PC-9 (cell line): ENCODE measurements at regions not wholly inside any gene's neighbourhood (a gene's known extent, or its start where the extent isn't known, plus 50 kb on each side); places are given as distances from the start of the nearest gene placed in this dataset.

ENCODE experiments used
- BruUV-seq: library from RNA; stranded (reverse); fragments of 400-500 nt; replicated peaks from 2 replicates; lab custom pipeline; 2021; lab: Mats Ljungman, UMichigan
- CTCF ChIA-PET: fragments of 300-600 bp; sonication (Branson Sonifier 250); formaldehyde crosslinking; loops from one replicate; lab custom pipeline; 2022; ENCODE audit warnings: antibody characterized with exemption; lab: Charles Lee
- POLR2A ChIA-PET: fragments of 300-600 bp; sonication (Branson Sonifier 250); formaldehyde crosslinking; loops from one replicate; lab custom pipeline; 2022; ENCODE audit warnings: antibody characterized with exemption; ENCODE audit not compliant: unreplicated experiment; lab: Charles Lee
- DNase-seq, 2 experiments: peaks; one replicate each; pipeline versions ENCODE4 v3.0.0 to v3.0.0-alpha.2; 2015 to 2022; ENCODE audit warnings: mixed read lengths in 1 of 2
- H2AFZ ChIP-seq: fragments of 200-600 bp; sonication (generic); 2 replicates; pipeline ENCODE4 v1.8.1; 2017; ENCODE audit warnings: antibody characterized with exemption
- H3F3A ChIP-seq: fragments of 200-600 bp; sonication (generic); 2 replicates; pipeline ENCODE4 v1.8.1; 2017; ENCODE audit warnings: antibody characterized with exemption, mild to moderate bottlenecking, low read depth; ENCODE audit not compliant: insufficient read depth
- H3K27ac ChIP-seq: fragments of 200-600 bp; sonication (generic); 2 replicates; pipeline ENCODE4 v1.6.1; 2016; ENCODE audit warnings: mixed run types
- H3K27me3 ChIP-seq: fragments of 200-600 bp; sonication (generic); 2 replicates; pipeline ENCODE4 v1.6.1; 2016; ENCODE audit warnings: low read depth, mixed run types; ENCODE audit not compliant: insufficient read depth
- H3K36me3 ChIP-seq: fragments of 200-600 bp; sonication (generic); 2 replicates; pipeline ENCODE4 v1.6.1; 2016; ENCODE audit warnings: low read depth, mixed run types
- H3K4me1 ChIP-seq: fragments of 200-600 bp; sonication (generic); replicated peaks from 2 replicates; pipeline ENCODE4 v1.6.1; 2016; ENCODE audit warnings: mixed run types; ENCODE audit not compliant: insufficient read depth
- H3K4me2 ChIP-seq: fragments of 200-600 bp; sonication (generic); 2 replicates; pipeline ENCODE4 v1.6.1; 2017; ENCODE audit warnings: mixed run types
- H3K4me3 ChIP-seq: fragments of 200-600 bp; sonication (generic); 2 replicates; pipeline ENCODE4 v1.6.1; 2016; ENCODE audit warnings: mixed run types
- H3K79me2 ChIP-seq: fragments of 200-600 bp; sonication (generic); 2 replicates; pipeline ENCODE4 v1.6.1; 2017; ENCODE audit warnings: low read depth, mixed run types
- H3K9me2 ChIP-seq: fragments of 200-600 bp; sonication (generic); 2 replicates; pipeline ENCODE4 v1.8.1; 2017; ENCODE audit warnings: mild to moderate bottlenecking; ENCODE audit not compliant: insufficient read depth
- H3K9me3 ChIP-seq: fragments of 200-600 bp; sonication (generic); 2 replicates; pipeline ENCODE4 v1.8.1; 2016; ENCODE audit warnings: low read depth; ENCODE audit not compliant: insufficient read depth
- H4K20me1 ChIP-seq: fragments of 200-600 bp; sonication (generic); 2 replicates; pipeline ENCODE4 v1.8.1; 2017; ENCODE audit not compliant: insufficient read depth
- CTCF ChIP-seq: fragments of 200-600 bp; sonication (generic); conservative IDR thresholded peaks from 2 replicates; pipeline ENCODE4 v1.6.1; 2017; ENCODE audit warnings: mixed run types, antibody characterized with exemption, mild to moderate bottlenecking, moderate library complexity
- EZH2 ChIP-seq: fragments of 200-600 bp; sonication (generic); IDR thresholded peaks from 2 replicates; pipeline ENCODE4 v1.8.0; 2017; ENCODE audit warnings: antibody characterized with exemption, low read depth
- intact Hi-C: fragments of 100-400 bp; cut with micrococcal nuclease; formaldehyde crosslinking; loops from one replicate; pipeline ENCODE4 v1.10.0; 2022; ENCODE audit not compliant: unreplicated experiment

GRCh38 chr4:115973768-115974167 is 860.3 kb upstream of the NDST4 start:
- intact Hi-C loops, result no loop called here
- Histone ChIP-seq H3K79me2 (no peaks in the 10 kb centered on the region), H3K4me2 (no peak overlapping the region), H3F3A (no peaks in the 10 kb centered on the region), H3K27ac (no peak overlapping the region), H3K27me3 (no peaks in the 10 kb centered on the region), H2AFZ (no peak overlapping the region), H3K36me3 (no peaks in the 10 kb centered on the region), H3K9me2 (no peaks in the 10 kb centered on the region), H3K4me1 (no peaks in the 10 kb centered on the region), H3K4me3 (no peak overlapping the region), H4K20me1 (no peaks in the 10 kb centered on the region), H3K9me3 (no peaks in the 10 kb centered on the region)
- no peak for DNase-seq
- BruUV-seq, result no TSS peak
- ChIA-PET POLR2A (no interaction called here), CTCF (no interaction called here)
- TF ChIP-seq EZH2, result no peak
- no peak for TF ChIP-seq CTCF

GRCh38 chr4:115972967-115973366 is 859.5 kb upstream of the NDST4 start:
- intact Hi-C loops, result no loop called here
- Histone ChIP-seq H3K36me3 (no peaks in the 10 kb centered on the region), H3K27ac (no peak overlapping the region), H3K9me2 (no peaks in the 10 kb centered on the region), H4K20me1 (no peaks in the 10 kb centered on the region), H3K4me3 (no peak overlapping the region), H3K27me3 (no peaks in the 10 kb centered on the region), H2AFZ (no peak overlapping the region), H3F3A (no peaks in the 10 kb centered on the region), H3K79me2 (no peaks in the 10 kb centered on the region), H3K4me2 (no peak overlapping the region), H3K9me3 (no peaks in the 10 kb centered on the region), H3K4me1 (no peaks in the 10 kb centered on the region)
- no peak for TF ChIP-seq CTCF
- no peak for DNase-seq
- ChIA-PET CTCF (no interaction called here), POLR2A (no interaction called here)
- BruUV-seq, result no TSS peak

- Histone ChIP-seq H3K4me2 (no peak overlapping the region), H3K27me3 (no peaks in the 10 kb centered on the region), H4K20me1 (no peaks in the 10 kb centered on the region), H3F3A (no peaks in the 10 kb centered on the region), H3K27ac (no peak overlapping the region), H3K4me1 (no peaks in the 10 kb centered on the region), H2AFZ (no peak overlapping the region), H3K9me3 (no peaks in the 10 kb centered on the region), H3K9me2 (no peaks in the 10 kb centered on the region), H3K4me3 (no peak overlapping the region), H3K79me2 (no peaks in the 10 kb centered on the region), H3K36me3 (no peaks in the 10 kb centered on the region)
- ChIA-PET CTCF (no interaction called here), POLR2A (no interaction called here)
- intact Hi-C loops, result no loop called here
- BruUV-seq, result no TSS peak
- no peak for TF ChIP-seq EZH2
- no peak for TF ChIP-seq CTCF
- DNase-seq, result no peak
Observed at GRCh38 chr4:115970859-115971258, 857.4 kb upstream of the NDST4 start.
